ENCODE measurements at regions not wholly inside any gene's neighbourhood (a gene's known extent, or its start where the extent isn't known, plus 50 kb on each side); places are given as distances from the start of the nearest gene placed in this dataset.

DNA sequence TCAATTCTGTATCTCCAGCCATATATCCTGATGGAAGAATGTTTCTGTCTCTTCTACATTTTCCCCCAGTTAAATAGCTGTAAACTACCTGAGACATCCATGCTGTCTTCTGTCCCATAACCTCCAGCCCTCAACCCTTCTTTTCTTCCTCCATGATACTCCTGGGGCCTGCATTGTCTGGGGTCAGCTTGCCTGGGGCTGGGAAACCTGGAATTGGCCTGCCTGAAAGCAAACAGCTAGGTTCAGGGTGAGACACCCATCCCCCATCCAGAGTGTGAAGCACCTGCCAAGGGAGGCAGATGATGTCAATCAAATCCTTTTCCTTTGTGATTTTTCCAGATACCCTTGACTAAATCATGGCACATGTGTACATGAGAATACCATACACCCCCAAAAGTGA lies 313.7 kb upstream of the MGAT5 start:
- no peak for TF ChIP-seq POLR2A (IDR thresholded peaks at IDR 0.05; ENCODE audit: low read depth)
- TF ChIP-seq CTCF (IDR thresholded peaks at IDR 0.05): no peak

All from esophagus muscularis mucosa (tissue), 3 donors.